ENCODE measurements at regions not wholly inside any gene's neighbourhood (a gene's known extent, or its start where the extent isn't known, plus 50 kb on each side); places are given as distances from the start of the nearest gene placed in this dataset.
"Not testable (repeated sequence)": the region's sequence is repeated elsewhere in the genome, so short reads cannot be mapped to it uniquely, and the experiment has no call there.

DNA sequence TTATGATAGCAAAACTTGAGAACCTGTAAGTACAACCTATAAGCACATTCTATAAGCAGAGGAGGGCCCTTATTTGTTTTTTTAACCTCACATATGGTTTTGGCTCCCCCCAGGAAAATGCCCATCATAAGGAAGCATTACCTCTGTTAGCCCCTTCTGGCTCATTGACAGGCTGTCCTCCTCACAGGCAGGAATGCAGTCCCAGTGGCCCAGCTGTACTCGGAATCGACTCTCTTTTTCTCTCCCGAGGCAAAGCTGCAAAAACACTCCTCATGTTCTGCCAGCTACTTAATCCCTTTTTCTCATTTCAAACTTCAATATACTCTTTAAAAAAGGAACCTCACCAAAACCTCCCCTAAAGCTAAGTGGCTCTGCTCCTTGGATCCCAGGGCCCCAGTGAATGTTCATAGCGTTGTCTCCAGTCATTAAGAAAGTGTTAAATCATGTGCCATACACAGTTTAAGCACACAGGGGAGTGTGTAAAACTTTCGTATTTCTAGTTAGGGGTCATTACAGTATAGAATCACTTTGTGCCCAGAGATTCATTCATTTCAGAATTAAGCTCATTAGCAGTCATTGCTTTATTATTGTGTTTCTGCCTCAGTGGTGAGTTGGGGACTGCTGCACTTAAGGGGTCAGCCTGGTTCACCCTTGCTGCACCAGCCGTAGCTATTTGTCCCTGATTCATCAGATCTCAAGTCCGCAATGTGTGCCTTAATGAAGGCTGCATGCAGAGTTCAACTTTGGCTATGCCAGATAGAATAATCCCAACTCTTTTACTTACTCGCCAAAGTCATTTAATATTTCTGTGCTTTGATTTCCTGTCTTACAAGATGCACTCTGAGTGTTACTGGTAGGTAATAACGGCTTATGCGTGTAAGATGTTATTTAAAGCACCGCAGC lies 57.6 kb downstream of the JRKL start:
- DNase-seq (ENCODE audit: low spot score), result no peak

DNA sequence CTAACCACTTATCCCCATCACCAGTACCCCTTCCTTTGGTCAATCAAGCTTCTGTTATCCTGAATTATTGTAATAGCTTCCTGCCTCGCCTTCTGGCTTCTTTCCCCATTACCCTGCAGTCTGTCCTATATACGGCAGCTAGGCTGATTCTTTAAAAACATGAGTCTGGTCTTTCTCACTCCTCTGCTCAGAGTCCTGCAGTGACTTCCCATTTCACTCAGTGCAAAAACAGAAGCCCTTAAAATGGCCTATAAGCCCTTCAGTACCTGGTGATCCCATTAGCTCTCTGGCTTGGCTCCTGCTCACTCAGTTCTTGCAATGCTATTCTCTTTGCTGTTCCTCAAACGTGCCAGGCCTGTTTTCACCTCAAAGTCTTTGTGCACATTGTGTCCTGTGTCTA lies 58.4 kb downstream of the JRKL start:
- no peak for DNase-seq (ENCODE audit: low spot score)

DNA sequence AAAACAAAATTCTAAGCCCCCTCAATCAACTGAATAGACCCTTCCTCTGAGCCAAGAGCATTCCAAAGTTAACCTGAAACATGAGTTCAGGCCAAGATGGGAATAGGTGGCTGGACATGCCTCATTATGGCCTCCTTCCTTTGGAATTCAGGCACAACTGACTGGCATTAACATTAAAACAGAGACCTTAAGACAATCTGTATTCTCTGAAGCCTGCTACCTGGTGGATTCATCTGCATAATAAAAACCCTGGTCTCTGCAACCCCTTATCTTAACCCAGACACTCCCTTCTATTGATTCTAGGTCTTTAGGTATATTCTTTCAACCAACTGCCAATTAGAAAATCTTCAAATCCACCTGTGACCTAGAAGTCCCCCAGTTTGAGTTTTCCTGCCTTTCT lies 66.3 kb downstream of the JRKL start:
- no peak for DNase-seq (ENCODE audit: low spot score)

DNA sequence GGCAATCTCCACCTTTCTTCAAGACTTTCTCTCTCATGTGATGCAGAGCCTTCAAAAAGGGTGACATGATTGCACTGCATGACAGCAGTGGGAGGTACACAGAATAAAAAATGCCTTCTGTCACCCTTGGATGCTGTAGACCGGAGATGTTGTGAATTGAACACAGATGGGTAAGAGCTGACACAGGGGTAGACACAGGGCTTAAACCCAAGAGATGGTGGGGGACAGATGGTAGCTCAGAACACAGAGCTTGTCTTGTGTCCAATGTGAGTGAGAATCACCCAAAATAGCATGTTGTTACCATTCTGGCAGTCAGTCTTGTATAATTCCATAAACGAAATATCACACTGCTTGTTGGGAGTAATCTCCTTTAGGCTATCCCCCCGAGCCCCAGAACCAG lies 69.9 kb downstream of the JRKL start:
- no peak for DNase-seq (ENCODE audit: low spot score)

DNA sequence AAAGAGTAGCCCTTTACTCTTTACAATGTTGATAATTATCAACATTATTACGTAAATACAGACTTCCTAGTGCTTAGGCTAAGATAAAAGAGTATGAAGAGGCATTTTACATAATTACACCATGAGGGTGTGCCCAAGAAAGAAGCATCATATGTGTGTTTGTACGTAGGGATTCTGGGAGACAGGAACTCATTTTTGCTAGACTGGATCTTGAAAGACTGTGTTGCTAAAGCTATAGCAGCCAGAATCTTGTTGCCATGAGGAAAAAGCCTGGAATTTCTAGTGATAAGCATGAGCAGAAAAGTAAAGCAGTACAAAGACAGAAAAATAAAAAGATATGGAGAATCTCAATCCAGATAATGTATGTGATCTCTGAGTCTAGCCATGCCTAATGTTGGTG lies 72.1 kb downstream of the JRKL start:
- no peak for DNase-seq (ENCODE audit: low spot score)

DNA sequence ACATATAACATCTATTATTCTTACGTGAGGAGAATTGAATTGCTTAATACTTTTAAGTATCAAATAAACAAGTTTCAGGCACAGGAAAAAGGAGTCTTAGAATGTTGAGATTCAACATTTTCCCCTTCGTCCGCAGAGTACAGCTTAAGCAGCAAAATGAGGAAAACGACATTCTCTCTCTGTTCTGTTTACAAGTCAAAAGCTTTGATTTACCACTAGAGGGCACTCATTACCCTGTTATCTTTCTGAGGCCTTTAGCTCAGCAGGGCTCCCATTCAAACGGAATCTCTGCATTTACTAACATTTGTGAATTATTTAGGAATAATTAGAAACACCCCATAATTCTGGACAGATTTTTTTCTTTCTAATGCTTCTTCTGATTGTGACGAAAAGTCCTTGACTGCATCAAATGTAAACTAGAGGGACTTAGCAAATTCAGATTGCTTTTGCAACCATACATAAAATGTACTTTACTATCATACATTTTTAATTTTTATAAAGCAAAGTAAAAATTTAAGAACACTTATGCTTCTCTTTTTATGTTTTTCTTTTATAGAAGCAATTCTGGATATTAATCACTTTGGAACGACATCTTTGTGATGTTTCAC lies 75.0 kb downstream of the JRKL start:
- DNase-seq (ENCODE audit: low spot score), result no peak

DNA sequence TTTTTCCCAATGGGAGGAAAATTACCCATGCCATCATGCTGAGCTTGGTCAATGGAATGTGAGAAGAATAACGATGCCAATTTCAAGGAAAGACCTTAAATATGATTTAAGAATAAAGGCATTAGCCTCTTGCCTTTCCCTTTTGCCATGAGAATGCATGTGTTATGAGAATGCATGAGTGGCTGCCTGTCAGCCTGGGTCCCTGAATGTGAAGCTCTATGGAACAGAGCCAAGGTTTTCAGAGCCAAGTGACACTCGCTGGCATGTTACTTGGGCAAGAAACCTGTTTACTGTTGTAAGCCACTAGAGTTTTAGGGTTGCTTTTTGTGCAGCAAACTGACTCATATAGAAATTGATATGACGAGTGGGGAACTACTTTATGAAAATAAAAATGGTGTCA lies 75.7 kb downstream of the JRKL start:
- DNase-seq (ENCODE audit: low spot score), result no peak

DNA sequence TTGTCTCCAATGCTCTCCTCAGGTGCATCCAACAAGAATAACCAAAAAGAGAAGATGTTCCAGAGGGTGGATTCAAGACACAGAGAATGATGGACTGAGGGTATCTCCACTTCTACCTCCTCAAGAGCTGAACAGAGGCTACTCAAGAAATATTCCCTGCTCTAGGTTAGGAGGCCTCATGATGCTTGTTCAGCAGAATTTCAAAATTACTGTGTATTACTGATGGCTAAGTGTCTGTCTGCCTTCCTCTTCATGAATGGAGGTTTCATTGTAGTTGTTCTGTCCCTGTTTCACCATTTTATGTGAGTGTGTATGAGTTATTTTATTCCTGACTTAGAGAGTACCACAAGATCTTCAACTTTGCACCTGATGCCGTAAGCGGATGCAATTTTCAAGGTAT lies 76.8 kb downstream of the JRKL start:
- no peak for DNase-seq (ENCODE audit: low spot score)

DNA sequence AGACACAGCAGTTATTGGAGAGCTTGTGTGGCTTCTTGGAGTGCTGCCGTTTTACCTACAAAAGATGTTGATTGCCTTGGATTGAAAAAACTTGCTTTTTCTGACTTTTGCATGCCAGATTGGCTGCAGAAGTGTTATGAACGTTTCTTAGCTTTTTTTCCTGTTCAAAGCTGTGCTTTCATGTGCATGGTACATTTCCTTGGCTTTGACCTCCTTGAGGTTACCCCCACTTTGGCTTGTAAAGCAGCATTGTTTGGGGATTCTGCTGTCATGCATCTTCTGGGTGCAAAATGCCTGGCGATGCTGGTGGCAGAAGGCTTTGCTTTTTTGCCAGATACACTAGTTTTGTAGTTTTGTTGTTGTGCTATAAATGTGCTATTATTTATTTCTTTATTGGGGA lies 80.0 kb downstream of the JRKL start:
- no peak for DNase-seq (ENCODE audit: low spot score)

DNA sequence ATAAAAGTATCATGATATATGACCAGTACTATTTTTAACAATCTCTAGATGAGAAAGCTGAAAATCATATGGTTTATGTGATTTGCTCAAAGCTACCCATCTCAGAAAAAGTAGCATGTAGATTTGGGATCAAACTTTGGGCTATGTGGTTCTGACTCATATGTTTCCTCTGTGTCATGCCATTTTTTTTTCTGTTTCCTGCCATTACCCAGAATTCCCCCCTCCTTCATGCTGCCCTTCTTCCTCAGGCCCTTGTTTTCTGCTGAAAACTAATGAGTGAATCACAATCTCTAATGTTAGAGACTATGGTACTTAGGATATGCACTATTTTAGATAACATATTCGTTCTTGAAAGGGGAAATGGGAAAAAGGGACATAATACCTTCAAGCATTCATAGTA lies 80.7 kb downstream of the JRKL start:
- no peak for DNase-seq (ENCODE audit: low spot score)

DNA sequence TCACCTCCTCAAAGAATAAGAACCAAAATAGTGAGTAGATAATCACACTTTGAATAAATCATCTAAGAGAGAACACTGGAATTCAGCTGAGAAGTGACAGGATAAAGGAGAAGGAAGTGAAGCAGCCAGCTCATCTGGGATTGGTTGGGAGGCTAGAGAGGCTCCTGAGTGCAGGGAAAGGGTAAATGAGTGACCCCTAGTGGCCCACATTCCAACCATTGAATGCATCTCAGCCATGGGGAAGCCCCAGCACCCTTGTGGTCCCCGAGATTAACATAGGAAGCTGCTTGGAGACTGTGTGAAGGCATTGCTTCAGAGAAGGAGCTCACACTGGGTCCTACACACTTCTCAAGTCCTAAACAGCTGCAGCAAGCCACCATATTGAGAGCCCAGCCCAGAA lies 82.3 kb downstream of the JRKL start:
- DNase-seq (ENCODE audit: low spot score), result no peak

DNA sequence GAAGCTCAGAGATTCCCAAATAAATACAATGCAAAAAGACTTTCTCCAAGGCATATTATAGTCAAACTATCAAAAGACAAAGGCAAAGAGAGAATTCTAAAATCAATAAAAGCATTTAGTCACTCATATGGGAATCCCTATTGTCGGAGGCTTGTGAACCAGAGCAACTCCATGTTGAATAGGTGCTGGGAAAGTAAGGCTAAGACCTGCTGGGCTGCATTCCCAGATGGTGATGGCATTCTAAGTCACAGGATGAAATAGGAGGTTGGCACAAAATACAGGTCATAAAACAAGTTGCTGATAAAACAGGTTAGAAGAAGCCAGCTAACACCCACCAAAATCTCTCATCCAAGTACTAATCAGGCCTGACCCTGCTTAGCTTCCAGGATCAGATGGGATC lies 84.5 kb downstream of the JRKL start:
- DNase-seq (ENCODE audit: low spot score), result no peak

DNA sequence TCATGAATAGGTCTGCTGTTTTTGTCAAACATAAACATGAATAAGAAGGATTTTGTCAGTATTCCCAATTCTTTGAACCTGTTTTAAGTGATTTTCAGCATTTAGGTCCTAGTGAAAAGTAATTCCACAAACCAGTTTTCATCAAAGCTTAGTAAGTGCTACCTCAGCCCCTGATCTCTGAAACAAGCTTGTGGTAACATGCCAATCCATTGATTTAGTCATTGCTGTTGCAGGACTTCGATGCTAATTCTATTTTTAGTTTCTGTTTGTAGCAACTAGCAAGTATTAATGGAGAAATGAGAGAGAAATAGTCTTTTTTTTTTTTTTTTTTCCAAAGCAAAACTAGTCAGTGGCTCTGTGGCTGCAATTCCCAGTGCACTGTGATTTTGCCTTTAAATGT lies 91.4 kb downstream of the JRKL start:
- no peak for DNase-seq (ENCODE audit: low spot score)

DNA sequence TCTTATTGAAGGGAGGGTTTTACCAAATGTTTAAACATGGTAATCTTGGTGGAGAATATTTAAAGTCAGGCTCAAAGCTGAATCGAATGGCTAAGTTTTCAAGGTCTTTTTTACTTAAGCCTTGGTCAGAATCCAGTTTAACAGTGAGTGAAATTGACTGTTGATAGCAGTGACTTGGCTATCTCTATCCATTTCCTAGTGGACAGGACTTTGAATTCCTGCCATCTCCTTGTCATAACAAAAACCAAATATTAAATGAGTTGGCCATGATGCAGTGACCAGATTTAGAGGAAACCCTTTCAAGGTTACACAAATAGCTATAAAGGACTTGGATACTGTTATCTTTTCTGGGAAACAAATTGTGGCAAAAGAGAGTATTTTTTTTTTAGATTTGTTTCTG lies 92.0 kb downstream of the JRKL start:
- no peak for DNase-seq (ENCODE audit: low spot score)

DNA sequence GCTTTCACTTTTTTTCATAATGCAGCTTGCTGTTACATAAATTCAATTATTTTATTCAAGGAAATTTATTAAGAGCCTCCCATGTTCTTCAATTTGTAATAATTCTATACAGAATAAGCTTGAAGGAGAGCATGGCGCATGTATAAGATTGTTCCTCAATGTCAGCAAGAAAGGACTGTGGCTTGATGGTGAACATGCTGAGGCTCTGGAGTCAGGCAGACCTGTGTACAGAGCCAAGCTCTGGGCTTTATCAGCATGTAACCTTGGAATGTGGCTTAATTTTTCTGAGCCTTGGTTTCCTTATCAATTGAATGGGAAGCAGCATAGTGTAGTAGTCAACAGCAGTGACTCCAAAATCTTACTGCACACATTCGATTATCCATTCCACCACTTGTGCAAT lies 92.4 kb downstream of the JRKL start:
- DNase-seq (ENCODE audit: low spot score), result no peak

DNA sequence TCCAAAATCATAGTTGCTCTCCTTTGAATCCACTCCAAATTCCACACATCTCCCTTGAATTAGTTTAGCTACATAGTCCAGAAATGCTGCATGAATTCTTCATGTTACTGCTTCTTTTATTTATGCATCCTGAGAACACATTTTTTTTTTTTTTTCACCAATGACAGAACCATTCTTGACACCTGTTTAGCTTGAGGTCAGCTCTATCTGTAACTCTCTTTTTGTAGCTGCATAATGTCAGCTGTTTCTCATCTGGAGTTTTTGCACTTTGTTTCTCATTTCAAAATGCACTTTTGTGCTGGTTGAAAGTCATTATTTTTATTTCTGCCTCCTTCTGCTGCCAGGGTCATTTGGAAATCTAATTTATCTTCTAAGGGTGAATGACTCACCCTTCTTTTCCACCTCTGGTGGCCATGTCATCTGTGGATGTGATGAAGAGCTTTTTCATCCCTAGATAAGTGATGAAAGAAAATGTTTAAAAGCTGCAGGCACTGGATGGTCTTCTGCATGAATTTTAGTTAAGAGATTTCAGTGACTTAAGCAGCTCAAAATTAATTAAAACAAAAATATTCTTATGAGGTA lies 93.7 kb downstream of the JRKL start:
- no peak for DNase-seq (ENCODE audit: low spot score)

DNA sequence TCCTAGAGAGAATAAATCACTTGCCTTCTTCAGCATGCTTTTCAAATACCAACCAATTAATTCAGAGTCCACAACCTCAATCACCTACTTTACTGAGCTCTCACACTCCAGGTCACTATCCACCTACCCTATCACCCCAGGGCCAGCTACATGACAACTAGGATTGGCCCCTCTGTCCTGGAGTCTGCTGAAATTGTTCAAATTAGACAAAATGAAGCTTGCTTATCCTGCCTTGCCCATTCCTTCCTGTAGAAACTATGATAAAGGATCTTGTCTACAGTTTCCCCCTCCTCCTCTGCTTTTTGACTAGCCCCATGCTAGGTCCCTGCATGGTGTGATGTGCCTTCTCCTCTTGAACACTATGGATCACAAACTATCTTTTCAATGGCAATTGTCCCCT lies 94.5 kb downstream of the JRKL start:
- no peak for DNase-seq (ENCODE audit: low spot score)

DNA sequence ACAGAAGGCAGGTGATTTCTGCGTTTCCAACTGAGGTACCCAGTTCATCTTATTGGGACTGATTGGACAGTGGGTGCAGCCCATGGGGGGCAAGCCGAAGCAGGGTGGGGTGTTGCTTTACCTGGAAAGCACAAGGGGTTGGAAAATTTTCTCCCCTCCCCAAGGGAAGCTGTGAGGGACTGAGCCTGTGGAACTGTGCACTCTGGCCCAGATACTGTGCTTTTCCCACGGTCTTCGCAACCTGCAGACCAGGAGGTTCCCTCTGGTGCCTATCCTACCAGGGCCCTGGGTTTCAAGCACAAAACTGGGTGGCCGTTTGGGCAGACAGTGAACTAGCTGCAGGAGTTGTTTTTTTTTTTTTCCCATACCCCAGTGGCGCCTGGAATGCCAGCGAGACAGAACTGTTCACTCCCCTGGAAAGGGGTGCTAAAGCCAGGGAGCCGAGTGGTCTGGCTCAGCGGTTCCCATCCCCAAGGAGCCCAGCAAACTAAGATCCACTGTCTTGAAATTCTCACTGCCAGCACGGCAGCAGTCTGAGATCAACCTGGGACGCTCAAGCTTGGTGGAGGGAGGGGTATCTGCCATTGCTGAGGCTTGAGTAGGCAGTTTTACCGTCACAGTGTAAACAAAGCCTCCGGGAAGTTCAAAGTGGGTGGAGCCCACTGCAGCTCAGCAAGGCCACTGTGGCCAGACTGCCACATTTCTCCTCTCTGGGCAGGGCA lies 97.2 kb downstream of the JRKL start:
- DNase-seq (ENCODE audit: low spot score), result peak; percentile 48

DNA sequence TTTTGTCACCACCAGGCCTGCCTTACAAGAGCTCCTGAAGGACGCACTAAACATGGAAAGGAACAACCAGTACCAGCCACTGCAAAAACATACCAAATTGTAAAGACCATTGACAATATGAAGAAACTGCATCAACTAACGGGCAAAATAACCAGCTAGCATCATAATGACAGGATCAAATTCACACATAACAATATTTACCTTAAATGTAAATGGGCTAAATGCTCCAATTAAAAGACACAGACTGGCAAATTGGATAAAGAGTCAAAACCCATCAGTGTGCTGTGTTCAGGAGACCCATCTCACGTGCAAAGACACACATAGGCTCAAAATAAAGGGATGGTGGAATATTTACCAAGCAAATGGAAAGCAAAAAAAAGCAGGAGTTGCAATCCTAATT lies 99.1 kb downstream of the JRKL start:
- not testable (repeated sequence) for DNase-seq (ENCODE audit: low spot score)

DNA sequence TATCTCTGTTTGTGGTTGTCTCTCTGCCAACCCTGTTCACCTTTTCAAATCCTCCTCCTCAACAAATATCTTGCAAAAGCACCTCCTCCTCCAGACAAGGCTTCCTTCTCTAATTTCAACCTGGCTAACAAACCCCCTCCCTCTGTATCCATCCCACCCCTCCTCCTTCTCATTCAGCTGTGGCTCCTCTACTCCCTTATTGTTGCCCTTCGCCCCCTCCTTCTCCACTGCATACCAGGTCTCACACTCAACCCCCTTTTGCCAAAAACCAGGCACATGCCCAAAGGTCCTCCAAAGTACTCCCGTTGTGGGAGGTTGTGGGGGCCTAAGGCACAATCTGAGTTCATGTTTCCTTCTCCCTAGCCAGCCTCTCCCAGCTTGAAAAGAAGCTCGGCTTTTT lies 110.6 kb downstream of the JRKL start:
- no peak for DNase-seq (ENCODE audit: low spot score)

DNA sequence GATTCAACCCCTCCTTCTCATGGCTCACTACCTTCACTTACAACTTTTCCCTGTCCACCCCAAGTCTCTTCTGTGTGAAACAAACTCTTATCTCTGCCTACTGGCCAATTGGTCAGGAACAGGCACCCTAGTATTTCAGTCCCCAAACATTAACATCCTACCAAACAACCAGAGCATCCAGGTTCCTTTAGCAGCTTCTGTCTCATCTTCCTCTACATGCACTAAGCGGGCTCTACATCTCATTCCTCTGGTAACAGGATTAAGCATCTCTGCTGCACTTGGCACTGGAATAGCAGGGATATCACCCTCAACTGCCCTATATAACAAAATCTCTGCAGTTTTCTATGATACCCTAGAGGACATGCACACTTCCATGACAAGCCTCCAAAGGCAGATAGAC lies 116.2 kb downstream of the JRKL start:
- DNase-seq (ENCODE audit: low spot score), result no peak

DNA sequence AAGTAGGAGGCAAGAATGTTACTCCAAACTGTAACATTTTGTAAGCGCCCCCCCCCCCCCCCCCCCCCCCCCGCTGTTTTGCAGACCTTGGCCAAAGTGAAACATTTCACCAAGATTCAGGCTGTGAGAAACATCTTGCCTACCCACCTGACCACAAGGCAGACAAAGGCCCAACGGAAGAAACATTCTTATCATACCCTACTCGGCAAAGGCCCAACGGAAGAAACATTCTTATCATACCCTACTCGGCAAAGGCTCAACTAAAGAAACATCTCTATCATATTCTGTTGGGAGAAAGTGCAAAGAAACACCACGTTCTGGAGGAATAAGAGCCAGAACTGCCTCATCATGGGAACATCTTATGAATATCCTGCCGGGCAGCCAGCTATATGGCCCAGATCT lies 117.1 kb downstream of the JRKL start:
- no peak for DNase-seq (ENCODE audit: low spot score)

DNA sequence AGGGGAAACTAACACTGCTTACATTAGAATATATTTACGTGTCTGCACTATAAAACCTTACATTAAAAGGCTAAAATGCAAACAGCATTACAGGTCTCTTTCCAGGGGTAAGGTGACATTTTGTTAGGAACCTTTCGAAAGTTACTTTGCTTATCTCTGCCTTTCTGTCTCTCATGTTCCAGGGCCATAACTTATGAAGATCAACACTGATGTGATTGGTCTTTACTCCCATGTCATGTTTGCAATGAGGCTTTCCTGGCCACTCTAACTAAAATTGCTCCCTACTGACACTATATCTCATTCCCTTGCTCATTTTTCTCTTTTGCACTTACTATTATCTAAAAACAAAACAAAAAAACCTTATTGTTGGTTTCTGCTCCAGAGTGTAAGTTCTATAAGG lies 119.0 kb downstream of the JRKL start:
- DNase-seq (ENCODE audit: low spot score), result no peak

Measured in mucosa of gallbladder (tissue), 1 donor.